Activated CD4-positive, alpha-beta memory T cell treated with anti-CD3 and anti-CD28 coated beads, Interleukin-2, amount 10 ng/mL, durations not matched to agents 7 days and 5 days (primary cell): ENCODE measurements at regions not wholly inside any gene's neighbourhood (a gene's known extent, or its start where the extent isn't known, plus 50 kb on each side); places are given as distances from the start of the nearest gene placed in this dataset.
"Not testable (repeated sequence)": the region's sequence is repeated elsewhere in the genome, so short reads cannot be mapped to it uniquely, and the experiment has no call there.

Experiments
- CTCF ChIA-PET: fragments of 350-600 bp; sonication (Branson Sonifier 250); formaldehyde crosslinking; loops from one replicate; lab custom pipeline; 2021; ENCODE audit warnings: antibody characterized with exemption, inconsistent platforms; lab: Charles Lee
- POLR2A ChIA-PET: fragments of 350-600 bp; sonication (Branson Sonifier 250); formaldehyde crosslinking; loops from one replicate; lab custom pipeline; 2021; ENCODE audit warnings: antibody characterized with exemption; lab: Charles Lee
- DNase-seq: peaks from one replicate; pipeline ENCODE4 v3.0.0-alpha.2; 2020
- H3K27ac Mint-ChIP-seq: one replicate; pipeline ENCODE4 v1.8.0; 2021; ENCODE audit warnings: mild to moderate bottlenecking, mixed read lengths
- H3K27me3 Mint-ChIP-seq: one replicate; pipeline ENCODE4 v1.8.0; 2021; ENCODE audit warnings: mixed read lengths
- H3K36me3 Mint-ChIP-seq: one replicate; pipeline ENCODE4 v1.8.0; 2021; ENCODE audit warnings: low read depth, mixed read lengths
- H3K4me1 Mint-ChIP-seq: one replicate; pipeline ENCODE4 v1.8.0; 2021; ENCODE audit warnings: mixed read lengths
- H3K4me3 Mint-ChIP-seq: one replicate; pipeline ENCODE4 v1.8.0; 2021; ENCODE audit warnings: mild to moderate bottlenecking, mixed read lengths
- H3K9me3 Mint-ChIP-seq: one replicate; pipeline ENCODE4 v1.8.0; 2021; ENCODE audit warnings: mixed read lengths

DNA sequence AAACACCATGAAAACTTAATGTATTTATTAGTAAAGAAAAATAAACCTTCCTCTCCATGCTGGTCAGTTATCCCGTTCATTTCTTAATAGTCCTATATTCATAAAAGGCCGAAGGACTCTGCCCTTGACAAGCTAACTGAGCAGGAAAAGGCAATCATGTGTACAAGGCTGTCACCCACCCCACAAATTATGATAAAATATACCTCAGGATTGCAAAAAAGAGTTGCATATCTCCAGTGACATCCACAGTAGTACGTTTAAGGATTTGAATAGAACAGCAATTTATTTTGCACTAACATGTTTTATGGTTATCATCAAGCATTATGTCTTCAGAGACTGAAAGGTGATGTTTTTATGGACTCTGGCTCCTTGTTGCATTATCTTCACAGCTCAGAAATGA lies 157.6 kb downstream of the FOXB1 start:
- H3K9me3 Mint-ChIP-seq: peaks cover 2% of the 10 kb centered on the region
- ChIA-PET CTCF (interaction anchor here (1.0 kb wide), 1 partner anchor 18 kb away, joined by 3 read pairs; no protein-coding TSS in a partner anchor), POLR2A (no interaction called here)
- no peaks in the 10 kb centered on the region for H3K36me3 Mint-ChIP-seq
- no peak overlapping the region for H3K27ac Mint-ChIP-seq
- H3K4me1 Mint-ChIP-seq: peaks cover 4% of the 10 kb centered on the region
- no peak overlapping the region for H3K4me3 Mint-ChIP-seq
- H3K27me3 Mint-ChIP-seq: peaks cover 24% of the 10 kb centered on the region
- DNase-seq: no peak

GRCh38 chr15:60162251-60162967 lies 158.3 kb downstream of the FOXB1 start:
- H3K4me1 Mint-ChIP-seq: no peaks in the 10 kb centered on the region
- CTCF ChIA-PET: interaction anchor here (1.0 kb wide), 1 partner anchor 18 kb away, joined by 3 read pairs; no protein-coding TSS in a partner anchor
- no peak for DNase-seq
- no peak overlapping the region for H3K4me3 Mint-ChIP-seq
- POLR2A ChIA-PET: no interaction called here
- no peaks in the 10 kb centered on the region for H3K36me3 Mint-ChIP-seq
- H3K27me3 Mint-ChIP-seq: peaks cover 25% of the 10 kb centered on the region
- peaks cover 2% of the 10 kb centered on the region for H3K9me3 Mint-ChIP-seq
- H3K27ac Mint-ChIP-seq: no peak overlapping the region

DNA sequence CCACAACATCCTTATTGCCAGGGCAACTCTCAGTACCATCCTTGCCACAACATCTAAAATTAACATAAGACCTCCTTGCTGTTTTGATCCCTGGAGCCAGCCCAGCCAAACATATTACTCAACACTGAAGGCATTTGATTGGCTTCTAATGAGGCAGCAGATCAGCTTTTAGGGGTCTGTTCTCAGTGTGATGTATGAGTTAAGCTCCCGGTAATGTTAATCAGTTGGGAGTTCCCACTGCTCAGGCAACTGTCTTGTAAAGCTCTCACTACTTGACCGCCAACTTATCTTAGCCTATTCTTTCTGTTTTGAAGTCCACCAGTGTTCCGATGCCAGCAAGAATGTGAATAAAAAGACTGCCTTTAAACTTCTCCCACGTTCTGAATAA lies 158.9 kb downstream of the FOXB1 start:
- ChIA-PET POLR2A (no interaction called here), CTCF (no interaction called here)
- no peak overlapping the region for H3K4me3 Mint-ChIP-seq
- no peaks in the 10 kb centered on the region for H3K36me3 Mint-ChIP-seq
- DNase-seq: no peak
- peaks cover 24% of the 10 kb centered on the region for H3K27me3 Mint-ChIP-seq
- H3K9me3 Mint-ChIP-seq: peaks cover 2% of the 10 kb centered on the region
- H3K27ac Mint-ChIP-seq: no peak overlapping the region
- H3K4me1 Mint-ChIP-seq: no peaks in the 10 kb centered on the region

- no peaks in the 10 kb centered on the region for H3K36me3 Mint-ChIP-seq
- H3K9me3 Mint-ChIP-seq: peaks cover 2% of the 10 kb centered on the region
- no peak overlapping the region for H3K4me3 Mint-ChIP-seq
- H3K4me1 Mint-ChIP-seq: no peaks in the 10 kb centered on the region
- no peak for DNase-seq
- H3K27ac Mint-ChIP-seq: no peak overlapping the region
- H3K27me3 Mint-ChIP-seq: peaks cover 17% of the 10 kb centered on the region
- CTCF ChIA-PET: no interaction called here
- POLR2A ChIA-PET: interaction anchor here (0.6 kb wide), 1 partner anchor 270 kb away, joined by 4 read pairs; no protein-coding TSS in a partner anchor
These were observed 161.0 kb downstream of the FOXB1 start for GRCh38 chr15:60165111-60165510.

GRCh38 chr15:60172143-60172542 lies 168.0 kb downstream of the FOXB1 start:
- Mint-ChIP-seq H3K27ac (no peak overlapping the region), H3K4me1 (no peaks in the 10 kb centered on the region), H3K9me3 (no peaks in the 10 kb centered on the region), H3K27me3 (peaks cover 18% of the 10 kb centered on the region), H3K4me3 (no peak overlapping the region), H3K36me3 (no peaks in the 10 kb centered on the region)
- ChIA-PET CTCF (interaction anchor here (0.6 to 0.7 kb wide), 3 partner anchors 8 to 115 kb away, joined by 3 to 5 read pairs (median 3); no protein-coding TSS in a partner anchor), POLR2A (no interaction called here)
- DNase-seq: no peak

DNA sequence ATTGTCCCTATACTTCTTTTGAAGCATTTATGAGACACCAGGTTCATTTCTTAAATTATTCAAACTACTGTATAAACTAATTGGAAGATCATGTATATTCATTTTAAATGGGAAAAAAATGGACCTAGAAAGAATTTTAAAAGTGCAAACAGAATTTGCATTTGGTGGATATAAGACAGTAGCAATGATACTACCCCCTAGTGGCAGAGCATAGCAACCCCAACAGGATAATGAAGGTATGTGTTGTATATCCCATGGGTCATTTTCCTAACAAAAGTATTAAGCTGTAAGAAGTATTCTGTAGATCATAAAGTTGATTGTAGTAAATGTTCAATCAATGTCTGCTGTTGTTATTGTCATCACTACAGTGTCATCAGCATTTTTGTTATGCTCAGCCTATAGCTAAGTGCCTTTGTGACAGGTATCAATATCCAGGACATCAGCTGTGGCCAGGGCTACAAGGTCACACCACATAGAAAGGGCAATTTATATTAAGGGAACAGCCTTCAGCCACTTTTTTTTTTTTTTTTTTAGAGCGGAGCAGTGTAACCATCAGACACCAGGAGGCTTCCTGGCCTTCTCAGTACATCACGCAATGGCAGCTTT lies 175.8 kb downstream of the FOXB1 start:
- H3K4me3 Mint-ChIP-seq: no peak overlapping the region
- H3K36me3 Mint-ChIP-seq: no peaks in the 10 kb centered on the region
- H3K9me3 Mint-ChIP-seq: no peaks in the 10 kb centered on the region
- DNase-seq: peak; percentile 35
- ChIA-PET CTCF (interaction anchor here (0.5 to 7.5 kb wide), 23 partner anchors 8 to 589 kb away, joined by 3 to 69 read pairs (median 4); partner anchors contain the start of gene FOXB1), POLR2A (no interaction called here)
- H3K27ac Mint-ChIP-seq: no peak overlapping the region
- H3K27me3 Mint-ChIP-seq: peaks cover 38% of the 10 kb centered on the region
- no peaks in the 10 kb centered on the region for H3K4me1 Mint-ChIP-seq

GRCh38 chr15:60181957-60182356 lies 177.8 kb downstream of the FOXB1 start:
- peaks cover 33% of the 10 kb centered on the region for H3K27me3 Mint-ChIP-seq
- DNase-seq, H3K36me3 Mint-ChIP-seq, H3K27ac Mint-ChIP-seq, POLR2A ChIA-PET, H3K4me1 Mint-ChIP-seq, H3K4me3 Mint-ChIP-seq, H3K9me3 Mint-ChIP-seq: not testable (repeated sequence)
- CTCF ChIA-PET: interaction anchor here (1.1 to 7.5 kb wide), 5 partner anchors 144 to 491 kb away, joined by 3 to 69 read pairs (median 3); no protein-coding TSS in a partner anchor

DNA sequence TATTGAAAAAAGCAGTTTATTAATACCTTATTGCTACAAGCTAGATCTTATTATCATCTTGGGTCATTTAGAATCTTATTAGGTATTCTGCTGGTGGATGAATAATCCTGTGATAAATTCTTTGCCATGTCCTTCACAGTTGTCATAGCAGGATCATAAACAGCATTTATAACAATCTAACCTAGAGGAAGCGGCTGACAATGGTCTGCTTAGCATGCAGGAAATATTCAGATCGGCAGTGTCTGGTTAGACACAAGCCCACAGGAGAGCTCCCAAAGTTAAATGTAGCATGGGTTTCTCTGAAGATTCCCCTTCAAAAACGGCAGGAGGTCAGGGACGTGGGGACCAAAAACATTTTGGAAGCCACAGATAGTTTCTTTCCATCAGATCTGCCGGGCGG lies 179.3 kb downstream of the FOXB1 start:
- Mint-ChIP-seq H3K4me1 (no peaks in the 10 kb centered on the region), H3K4me3 (no peak overlapping the region), H3K36me3 (no peaks in the 10 kb centered on the region), H3K9me3 (no peaks in the 10 kb centered on the region), H3K27me3 (peaks cover 31% of the 10 kb centered on the region), H3K27ac (no peak overlapping the region)
- POLR2A ChIA-PET: no interaction called here
- CTCF ChIA-PET: interaction anchor here (1.2 to 7.5 kb wide), 2 partner anchors 266 to 282 kb away, joined by 3 to 69 read pairs; no protein-coding TSS in a partner anchor
- no peak for DNase-seq

DNA sequence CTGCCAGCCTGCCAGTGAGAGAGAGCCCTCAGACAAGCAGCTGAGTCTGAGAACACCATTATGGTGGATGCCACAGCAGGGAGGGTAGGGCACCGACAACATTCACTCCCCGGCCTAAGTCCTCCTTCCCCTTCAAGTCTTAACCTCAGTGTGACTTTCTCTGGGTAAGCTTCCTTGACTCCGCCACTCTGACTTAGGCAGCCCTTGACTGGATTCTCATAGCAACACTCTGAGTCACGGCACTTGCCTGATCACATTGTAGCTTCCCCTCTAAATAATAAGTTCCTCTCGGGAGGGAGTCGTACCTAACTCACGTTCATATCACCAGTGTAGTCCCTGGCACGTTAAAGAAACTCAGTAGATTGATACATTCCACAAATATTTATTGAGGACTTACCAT lies 180.5 kb downstream of the FOXB1 start:
- Mint-ChIP-seq H3K27ac (no peak overlapping the region), H3K9me3 (no peaks in the 10 kb centered on the region)

DNA sequence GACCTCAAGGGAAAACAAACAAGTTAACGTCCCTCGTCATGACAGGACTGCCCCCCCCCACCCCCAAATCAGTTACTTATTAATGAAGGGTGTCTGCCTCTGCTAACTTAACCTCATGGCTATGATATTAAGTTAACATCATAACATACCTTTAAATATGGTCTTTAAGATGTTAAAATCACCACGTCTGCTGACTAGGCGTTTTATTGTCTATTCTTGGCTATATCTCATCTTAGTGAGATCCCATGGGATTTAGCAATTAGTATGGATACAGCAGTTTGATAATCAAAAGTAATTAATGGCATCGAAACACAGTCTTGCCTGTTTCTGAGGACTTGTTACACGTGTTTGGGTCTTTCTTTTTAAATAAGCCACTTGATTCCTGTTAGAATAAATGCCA lies 186.9 kb downstream of the FOXB1 start:
- no peaks in the 10 kb centered on the region for H3K4me1 Mint-ChIP-seq
- no peak overlapping the region for H3K4me3 Mint-ChIP-seq
- CTCF ChIA-PET: no interaction called here
- POLR2A ChIA-PET: no interaction called here
- H3K27me3 Mint-ChIP-seq: peaks cover 54% of the 10 kb centered on the region
- no peaks in the 10 kb centered on the region for H3K36me3 Mint-ChIP-seq
- no peaks in the 10 kb centered on the region for H3K9me3 Mint-ChIP-seq
- no peak for DNase-seq
- H3K27ac Mint-ChIP-seq: no peak overlapping the region

More for the DNA sequence above, 180.5 kb downstream of the FOXB1 start:
- ChIA-PET POLR2A (no interaction called here), CTCF (no interaction called here)
- Mint-ChIP-seq H3K36me3 (no peaks in the 10 kb centered on the region), H3K27me3 (peaks cover 34% of the 10 kb centered on the region), H3K4me3 (no peak overlapping the region), H3K4me1 (no peaks in the 10 kb centered on the region)
- DNase-seq: no peak

- DNase-seq: no peak
- Mint-ChIP-seq H3K27ac (no peak overlapping the region), H3K9me3 (no peaks in the 10 kb centered on the region), H3K27me3 (peaks cover 61% of the 10 kb centered on the region), H3K36me3 (no peaks in the 10 kb centered on the region), H3K4me3 (no peak overlapping the region), H3K4me1 (no peaks in the 10 kb centered on the region)
- ChIA-PET POLR2A (no interaction called here), CTCF (interaction anchor here (1.8 kb wide), 1 partner anchor 12 kb away, joined by 4 read pairs; no protein-coding TSS in a partner anchor)
These were observed 187.7 kb downstream of the FOXB1 start for GRCh38 chr15:60191821-60192220.

DNA sequence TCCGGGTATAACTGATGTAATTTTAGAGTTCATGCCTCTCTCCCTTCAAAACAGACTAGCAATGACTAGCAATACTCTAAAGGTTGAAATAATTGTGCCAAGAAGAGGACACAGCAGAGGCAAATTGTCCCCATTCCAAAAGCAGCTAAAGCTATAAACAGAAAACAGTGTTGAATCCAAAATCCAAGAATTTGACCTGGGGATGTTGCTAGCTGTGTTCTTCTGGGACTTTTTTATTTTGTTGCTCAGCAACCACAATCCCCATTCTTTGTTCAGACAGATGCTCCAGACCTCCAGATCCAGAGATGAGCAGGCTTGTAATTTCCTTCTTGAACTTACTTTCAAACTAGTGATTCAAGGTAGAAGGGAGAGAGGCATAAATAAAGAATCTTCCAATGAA lies 191.5 kb downstream of the FOXB1 start:
- no peaks in the 10 kb centered on the region for H3K9me3 Mint-ChIP-seq
- ChIA-PET POLR2A (no interaction called here), CTCF (no interaction called here)
- peaks cover 62% of the 10 kb centered on the region for H3K27me3 Mint-ChIP-seq
- H3K4me1 Mint-ChIP-seq: no peaks in the 10 kb centered on the region
- no peaks in the 10 kb centered on the region for H3K36me3 Mint-ChIP-seq
- H3K4me3 Mint-ChIP-seq: no peak overlapping the region
- H3K27ac Mint-ChIP-seq: no peak overlapping the region
- no peak for DNase-seq

GRCh38 chr15:60204131-60204885 lies 193.5 kb downstream of the ANXA2 start:
- ChIA-PET CTCF (no interaction called here), POLR2A (no interaction called here)
- Mint-ChIP-seq H3K27me3 (peaks cover 67% of the 10 kb centered on the region), H3K36me3 (no peaks in the 10 kb centered on the region), H3K9me3 (no peaks in the 10 kb centered on the region), H3K4me1 (no peaks in the 10 kb centered on the region), H3K4me3 (no peak overlapping the region), H3K27ac (no peak overlapping the region)
- no peak for DNase-seq
